Glomerular visceral epithelial cell (primary cell): ENCODE measurements at regions not wholly inside any gene's neighbourhood (a gene's known extent, or its start where the extent isn't known, plus 50 kb on each side); places are given as distances from the start of the nearest gene placed in this dataset.

Experiments
- DNase-seq: peaks from one replicate; pipeline ENCODE4 v3.0.0-alpha.2; 2016; ENCODE audit errors: extremely low spot score

DNA sequence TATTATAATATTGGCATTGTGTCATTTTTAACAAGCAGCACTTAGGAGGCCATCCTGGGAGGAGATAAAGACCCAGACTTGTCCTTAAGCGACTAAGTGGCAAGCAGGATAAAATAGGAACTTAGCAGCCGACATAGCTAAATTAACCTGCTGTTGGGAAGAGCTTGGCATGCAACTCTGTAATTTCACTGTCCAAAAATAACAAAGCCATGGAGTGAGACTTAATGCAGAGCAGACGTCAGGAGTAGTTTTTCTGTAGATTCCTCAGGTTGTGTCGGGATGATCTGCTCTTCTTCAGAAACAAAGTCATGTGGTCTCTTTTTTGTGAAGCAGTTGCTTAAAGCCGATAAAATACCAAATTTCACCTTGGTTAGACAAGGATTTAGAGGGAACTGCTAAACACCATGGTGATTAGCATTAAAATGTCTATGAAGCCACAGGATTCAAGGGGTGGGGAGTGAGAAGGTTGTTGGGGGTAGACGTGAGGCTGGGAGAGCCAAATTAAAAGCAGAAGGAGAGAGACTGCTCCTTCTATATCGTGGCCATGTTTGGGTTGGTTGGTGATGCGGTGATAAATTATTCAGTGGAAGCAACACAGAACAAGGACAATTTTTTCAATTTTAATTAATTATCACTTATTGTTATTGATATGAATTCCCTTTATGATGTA lies 303.0 kb downstream of the CSNK1G3 start:
- DNase-seq, result no peak

DNA sequence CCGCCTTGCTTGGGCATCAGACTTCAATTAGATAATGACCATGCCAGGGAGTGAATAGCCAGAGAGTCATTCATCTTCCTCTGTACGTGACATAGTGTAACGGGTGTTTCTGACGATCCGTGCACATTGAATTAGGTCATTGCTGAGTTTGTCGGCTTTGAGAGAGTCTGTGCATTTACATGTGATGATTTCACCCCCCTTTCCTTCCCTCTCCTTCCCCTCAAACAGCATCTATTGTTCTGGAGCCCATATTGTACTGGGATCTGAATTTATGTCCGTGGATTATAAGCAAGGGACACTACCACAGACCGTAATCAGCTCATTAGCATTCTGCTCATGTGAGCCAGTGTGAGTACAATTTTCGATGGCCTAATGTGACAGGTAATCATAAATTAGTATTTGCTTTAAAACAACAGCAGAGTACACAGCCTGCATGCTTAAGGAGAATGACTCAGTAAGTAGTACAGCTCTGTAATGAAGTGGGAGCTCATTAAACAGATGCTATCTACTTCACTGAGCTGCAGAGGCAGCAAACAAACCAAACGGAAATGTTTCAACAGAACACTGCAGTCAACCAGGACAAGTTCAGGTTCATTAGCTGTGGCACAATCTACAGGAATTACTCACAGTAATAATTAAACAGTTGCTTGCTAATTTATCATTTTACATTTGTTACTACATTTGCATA lies 302.1 kb downstream of the CSNK1G3 start:
- peak; percentile 53 for DNase-seq

DNA sequence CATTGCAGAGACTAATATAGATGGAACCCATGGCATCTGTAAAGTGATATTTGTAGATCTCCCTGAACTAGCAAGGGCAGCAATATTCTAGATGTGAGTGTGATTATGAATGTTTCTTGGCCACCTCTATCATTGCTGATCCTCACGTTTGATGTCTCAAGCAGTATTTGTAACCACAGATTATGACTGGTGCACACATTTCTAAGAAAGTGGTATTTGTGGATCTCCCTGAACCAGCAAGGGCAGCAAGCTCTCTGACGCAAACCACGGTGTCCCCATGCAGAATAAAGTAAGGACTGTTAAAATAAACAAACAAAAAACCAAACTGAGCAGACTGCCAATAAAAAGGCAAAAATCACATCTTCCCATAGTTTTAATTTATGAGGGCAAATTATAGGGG lies 301.3 kb downstream of the CSNK1G3 start:
- DNase-seq, result no peak

DNA sequence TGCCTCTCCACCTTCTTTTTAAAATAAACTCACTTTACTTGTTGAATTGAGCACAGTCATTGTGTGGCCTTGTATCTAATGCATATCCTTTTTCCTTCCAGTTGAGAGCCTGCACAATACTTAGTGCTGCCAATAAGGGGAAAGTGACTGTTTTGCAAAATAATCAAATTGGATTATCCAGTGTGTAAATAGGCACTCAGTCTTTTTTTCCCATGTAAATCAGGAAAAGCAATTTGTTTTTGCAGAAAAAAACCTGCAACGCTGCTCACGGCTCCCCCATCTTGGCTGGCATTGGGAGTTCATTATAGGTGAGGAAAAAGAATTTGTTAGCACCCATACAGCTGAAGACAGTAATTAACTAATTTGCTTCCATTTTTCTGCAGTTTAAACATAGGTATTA lies 299.9 kb downstream of the CSNK1G3 start:
- DNase-seq, result no peak

DNA sequence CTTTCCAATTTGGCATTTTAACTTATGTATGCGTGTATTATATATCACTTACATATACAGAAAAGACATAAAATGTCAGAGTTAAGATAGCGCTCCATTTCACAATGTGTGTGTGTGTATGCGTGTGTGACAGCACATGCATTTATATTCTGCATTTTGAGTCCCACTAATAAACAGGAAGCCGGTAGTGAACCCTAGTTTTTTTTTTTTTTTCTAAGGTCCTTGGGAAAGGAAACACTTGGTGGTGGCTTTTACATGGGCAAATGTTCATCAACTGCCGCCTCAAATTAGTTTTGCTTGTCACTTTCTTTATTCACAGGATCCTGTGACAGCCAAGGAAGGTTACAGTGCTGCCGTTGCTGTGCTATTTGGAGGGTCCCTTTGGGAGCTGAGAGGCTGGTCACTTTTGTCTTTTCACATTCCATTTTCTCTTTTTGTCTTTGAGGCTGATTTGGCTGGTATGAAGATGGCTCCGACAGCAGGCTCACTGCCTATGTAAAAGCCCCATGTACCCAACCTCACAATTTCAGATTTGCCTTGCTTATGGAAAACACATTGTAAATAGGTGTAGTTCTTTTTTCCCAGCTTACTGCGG lies 298.9 kb downstream of the CSNK1G3 start:
- no peak for DNase-seq

DNA sequence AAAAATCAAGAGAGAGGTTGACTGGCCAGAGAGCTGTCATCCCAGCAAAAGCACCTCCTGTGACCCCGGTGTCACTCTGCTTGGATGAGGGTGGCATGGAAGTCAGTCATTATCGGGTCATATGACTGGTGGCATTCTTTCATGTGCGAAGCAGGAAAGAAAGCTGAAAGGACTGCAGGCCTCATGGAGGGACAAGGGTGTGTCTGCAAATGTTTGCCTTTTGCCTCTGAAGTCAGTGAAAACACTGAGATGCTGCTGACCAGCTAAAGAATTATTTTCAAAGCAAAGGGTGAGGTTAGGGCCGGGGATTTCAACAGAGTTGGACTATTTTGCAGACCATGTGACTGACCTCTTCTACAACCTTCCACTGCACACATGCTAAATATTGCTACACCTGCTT lies 298.3 kb downstream of the CSNK1G3 start:
- no peak for DNase-seq

DNA sequence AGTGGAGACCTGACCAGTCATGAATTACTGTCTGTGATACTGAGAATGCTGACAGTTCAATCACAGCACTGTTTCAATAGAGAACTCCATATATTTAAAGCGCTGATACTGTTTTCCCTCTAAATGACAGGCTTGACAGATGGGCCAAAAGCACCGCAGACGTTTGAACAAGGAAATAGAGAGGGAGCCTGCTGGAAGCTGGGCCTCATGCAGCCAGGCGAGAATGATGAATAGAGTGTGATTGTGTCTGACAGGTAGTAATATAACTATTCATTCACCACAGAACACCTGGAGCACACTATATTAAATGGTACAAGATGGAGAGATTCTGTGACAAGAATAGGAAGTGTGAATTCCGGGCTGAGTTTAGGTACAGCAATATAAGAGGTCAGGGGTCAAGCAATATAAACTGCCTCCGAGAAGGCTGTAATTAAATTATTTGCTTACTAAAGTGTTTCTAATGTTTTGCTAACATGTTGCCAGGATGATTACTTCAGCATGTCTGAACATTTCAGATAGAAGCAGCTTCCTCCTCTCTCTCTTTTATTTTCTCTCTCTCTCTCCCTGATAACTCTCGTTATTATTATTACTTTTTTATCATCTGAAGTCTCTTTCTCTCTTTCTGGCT lies 297.7 kb downstream of the CSNK1G3 start:
- DNase-seq, result no peak

DNA sequence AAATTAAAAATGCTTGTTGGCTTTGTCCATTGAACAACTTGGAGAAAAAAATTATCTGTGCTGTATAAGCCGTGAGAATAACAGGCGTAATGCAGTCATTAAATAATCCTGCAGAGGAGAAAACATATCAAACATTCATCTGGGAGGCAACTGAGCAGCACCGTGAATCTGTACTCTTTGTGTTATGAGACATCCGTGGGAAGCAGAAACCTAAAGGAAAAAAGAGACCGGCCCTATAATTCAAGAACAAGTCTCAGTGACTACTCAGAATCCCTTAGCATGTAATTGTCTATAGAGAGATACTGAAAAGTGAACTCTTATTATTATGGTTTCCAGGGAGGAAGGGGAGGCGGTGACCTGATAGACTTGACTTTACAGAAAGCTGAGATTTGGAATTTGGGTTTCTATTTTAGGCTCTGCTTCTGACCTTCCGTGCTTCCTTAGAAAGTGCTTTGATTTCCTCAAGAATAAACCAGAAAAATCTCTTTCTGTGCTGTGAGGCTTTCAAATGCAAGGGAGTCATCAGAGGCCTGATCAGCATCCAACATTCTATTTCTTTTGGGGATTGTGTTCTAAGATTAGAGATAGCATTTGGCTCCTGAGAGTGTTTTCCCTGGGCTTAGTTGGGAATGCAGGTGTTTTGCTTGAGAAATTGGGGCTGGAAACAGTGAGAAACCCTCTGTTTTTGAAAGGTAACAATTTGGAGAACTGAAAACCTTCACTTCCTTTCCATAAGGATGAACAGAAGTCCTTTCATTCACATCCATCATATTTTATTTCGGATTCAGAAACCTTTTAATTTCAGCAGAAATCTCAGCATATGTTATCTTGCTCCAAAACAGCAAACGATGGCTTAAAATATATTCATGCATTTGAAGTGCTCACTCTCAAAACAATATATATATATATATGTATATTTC lies 296.7 kb downstream of the CSNK1G3 start:
- no peak for DNase-seq

DNA sequence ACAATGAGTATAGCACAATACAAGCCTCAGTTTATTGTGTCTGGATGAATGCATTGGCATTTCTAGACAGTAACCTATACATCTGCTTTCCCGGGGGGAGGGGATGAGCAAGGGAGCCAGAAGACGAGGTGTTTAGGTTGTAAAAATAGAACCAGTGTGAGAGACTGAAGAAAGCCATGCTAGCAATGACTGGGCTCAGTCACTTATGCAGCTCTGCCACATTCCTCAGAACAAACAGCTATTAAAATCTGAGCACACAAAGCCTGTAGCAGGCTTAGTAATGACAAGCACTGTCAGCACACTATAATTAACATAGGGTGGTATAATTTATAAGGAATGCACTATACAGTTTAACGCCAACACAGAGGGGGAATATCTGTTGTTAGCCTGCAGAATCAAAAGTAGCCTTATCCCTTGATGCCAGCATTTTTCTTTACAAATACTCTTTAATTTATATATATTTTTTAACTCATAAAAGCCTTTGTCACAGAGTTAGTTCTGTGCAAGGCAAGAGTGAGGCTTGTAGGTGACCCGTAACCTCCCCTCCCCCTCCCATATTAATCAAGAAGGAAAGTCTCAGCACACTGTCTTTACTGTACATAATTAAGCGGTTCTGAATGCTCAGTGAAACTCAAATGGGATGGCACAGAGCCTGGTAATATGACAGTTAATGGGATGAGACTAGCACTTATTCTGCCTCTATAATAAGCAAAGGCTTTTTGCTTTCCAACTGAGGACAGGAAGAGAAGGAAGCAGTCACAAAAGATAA lies 295.4 kb downstream of the CSNK1G3 start:
- DNase-seq, result no peak

DNA sequence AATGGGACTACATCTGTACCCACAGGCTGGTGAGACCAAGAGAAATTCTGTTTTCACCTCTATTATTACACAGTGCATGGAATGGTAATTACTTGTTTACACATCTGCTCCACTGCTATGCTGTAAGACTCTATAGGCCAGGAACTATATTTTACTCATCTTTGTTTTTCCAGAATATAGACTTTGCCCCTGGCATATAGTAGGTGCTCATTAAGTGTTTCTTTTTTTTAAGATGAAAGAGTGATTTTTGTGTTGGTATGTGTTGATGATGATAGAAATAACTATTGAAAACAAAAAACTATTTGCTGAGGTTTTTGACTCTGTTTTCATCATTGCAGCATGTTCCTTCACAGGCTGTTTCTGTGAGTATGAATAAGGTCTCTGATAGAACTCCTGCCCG lies 294.7 kb downstream of the CSNK1G3 start:
- DNase-seq, result no peak

DNA sequence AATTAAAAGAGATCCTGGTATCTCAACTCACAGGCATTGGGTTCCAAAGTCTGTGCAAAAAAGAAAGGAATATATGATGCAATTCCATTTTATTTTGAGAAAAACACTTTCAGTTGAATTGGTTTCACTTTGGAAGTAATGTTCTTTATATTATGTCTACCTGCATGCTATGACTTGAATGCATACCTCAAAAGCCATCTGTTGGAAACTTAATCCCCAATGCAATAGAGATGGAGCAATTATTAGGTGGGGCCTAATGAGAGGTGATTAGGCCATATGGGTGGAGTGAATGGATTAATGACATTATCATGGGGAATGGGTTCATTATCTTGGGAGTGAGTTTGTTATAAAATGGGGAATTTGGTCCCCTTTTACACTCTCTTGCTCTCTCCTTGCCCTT lies 293.3 kb downstream of the CSNK1G3 start:
- no peak for DNase-seq

DNA sequence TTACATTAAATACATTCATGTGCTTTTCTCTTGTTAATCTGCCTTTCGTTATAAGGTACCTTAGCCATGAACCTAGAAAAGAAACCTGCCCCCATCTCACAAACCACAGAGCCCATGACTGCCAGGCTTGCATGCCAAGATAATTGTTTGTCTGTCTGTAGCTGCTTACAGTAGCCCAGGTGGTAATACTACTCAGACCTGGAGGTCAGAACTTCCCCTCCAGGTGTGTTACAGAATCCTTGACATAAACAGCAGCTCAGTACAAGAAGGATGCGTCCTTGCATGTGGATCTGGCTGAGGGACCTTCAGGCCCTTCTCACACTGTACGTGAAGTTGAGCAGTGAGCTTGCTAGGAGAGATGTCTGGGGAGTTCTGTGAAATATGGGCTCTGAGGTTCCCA lies 291.4 kb downstream of the CSNK1G3 start:
- no peak for DNase-seq

DNA sequence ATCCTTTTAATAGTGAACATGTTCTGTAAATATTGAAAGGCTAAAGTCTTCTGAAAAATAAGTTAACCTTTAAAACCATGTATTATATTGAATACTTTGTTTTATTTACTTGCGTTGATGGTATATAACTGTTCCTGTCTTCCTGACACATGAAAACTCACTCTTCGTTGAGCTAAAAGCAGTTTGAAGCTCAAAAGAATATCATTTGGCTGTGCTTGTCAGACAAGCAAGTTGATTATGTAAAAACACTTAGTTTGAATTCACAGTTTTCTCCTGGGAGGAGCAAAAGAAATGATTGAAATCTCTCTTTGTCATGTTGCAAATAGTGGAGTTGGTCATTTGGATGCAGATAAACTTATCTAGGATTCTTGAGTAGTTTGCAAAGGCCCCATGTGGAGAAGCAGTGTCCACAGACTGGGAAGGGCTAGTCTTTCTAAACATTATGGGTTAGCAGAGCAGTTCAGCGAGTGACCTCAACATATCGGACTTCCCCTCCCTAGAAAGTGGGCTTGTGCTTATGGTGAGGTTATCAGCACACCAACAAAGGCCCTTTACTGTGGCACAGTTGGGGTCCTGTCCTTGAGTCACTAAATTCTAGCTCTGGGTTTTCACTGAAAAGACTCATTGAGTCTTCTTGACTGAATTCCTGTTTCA lies 290.4 kb downstream of the CSNK1G3 start:
- DNase-seq, result no peak

DNA sequence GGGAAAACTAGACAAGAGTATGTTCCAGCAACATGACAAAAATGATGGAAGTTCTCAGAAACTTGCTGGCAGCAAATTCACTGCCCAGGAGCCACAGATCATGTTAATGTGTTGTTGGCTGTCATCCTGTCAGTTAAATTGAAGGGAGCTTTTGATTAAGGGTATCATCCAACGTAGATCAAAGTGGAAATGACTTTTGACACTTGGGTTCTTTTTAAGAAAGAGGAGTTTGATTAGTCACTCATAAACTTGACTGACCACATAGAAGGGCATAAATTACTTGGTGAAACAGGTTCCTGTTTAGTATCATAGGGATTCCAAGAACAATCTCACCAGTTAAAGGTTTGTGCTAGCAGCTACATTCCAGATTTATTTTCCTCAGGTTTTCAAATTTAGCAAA lies 288.7 kb downstream of the CSNK1G3 start:
- no peak for DNase-seq

DNA sequence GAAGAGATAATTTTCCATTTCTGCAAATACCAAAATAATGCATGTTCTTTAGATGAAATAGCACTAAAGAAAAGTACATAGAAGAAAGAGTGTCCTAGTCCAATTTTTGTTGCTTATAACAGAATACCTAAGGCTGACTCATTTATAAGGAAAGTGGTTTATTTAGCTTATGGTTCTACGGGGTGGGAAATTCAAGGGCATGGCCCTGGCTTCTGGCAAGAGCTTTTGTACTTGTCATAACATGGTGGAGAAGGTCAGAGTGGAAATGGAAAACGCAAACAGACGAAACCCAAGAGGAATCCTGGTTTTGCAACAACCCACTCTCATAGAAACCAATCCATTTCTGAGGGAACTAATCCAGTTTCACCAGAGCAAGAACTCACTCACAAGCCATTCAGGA lies 283.7 kb downstream of the CSNK1G3 start:
- no peak for DNase-seq

DNA sequence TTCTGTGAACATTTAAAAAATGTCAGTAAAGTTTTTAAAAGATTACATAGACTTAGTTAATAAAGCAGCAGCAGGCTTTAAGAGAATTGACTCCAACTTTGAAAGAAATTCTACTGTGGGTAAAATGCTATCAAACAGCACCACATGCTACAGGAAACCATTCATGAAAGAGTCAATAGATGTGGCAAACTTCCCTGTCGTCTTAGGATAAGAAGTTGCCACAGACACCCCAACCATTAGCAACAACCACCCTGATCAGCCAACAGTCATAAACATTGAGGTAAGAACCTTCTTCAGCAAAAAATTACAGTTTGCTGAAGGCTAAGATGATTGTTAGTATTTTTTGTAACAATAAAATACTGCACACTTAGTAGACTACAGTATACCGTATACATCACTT lies 278.2 kb downstream of the CSNK1G3 start:
- no peak for DNase-seq

DNA sequence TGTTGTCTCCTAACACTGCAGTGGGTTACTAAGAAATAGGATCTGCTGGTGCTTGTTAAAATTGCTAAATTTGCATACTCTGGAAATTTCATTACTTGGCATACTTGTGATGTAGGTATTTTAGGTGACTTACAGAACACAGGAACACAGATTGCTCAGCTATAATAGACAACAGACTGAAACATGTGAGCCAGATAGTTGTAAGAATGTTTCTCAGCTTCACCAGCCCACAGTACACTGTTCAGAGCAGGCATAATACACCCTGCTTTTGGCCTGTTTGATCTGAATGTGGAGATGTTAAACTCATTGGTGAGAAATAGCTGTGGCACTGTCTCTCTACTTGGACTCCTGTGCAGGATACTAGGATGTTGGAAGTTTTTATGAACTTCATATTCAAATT lies 275.7 kb downstream of the CSNK1G3 start:
- DNase-seq, result no peak

DNA sequence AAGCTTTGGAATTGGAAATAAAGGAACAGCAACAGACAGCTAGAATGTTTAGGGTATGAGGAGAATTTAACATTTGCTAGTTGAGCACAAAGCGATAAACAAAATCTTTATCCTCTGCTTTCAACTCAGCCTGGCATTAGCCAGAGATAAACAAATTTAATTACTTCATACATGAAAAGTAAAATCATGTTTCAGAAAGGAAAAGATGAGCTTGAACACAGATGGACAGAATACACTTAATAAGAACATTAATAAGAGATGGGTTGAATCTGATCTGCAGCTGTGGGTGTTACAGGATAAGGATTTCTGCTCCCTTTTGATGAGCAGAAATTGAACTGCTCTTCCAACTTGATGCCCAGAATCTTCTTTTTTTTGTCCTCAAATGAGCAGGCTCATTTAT lies 275.2 kb downstream of the CSNK1G3 start:
- DNase-seq, result no peak

DNA sequence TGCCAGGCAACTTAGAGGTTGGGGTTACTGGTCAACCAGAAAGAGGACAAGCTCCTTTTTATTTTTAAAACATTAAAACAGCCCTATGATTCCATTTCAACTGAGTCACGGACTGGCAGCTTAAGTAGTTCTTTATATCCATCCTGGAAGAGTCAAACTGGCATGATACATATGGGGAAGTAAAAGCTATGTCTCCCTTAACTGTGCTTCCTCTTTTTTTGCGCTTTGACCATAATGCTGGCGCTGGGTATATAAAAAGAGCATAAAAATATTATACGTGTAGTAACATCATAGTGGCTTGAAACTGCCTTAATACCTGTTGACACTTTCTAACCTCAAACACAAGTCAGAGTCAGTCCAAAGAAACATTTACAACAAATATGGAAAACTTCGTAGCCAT lies 274.4 kb downstream of the CSNK1G3 start:
- no peak for DNase-seq
